SK-N-SH (cell line): ENCODE measurements at regions not wholly inside any gene's neighbourhood (a gene's known extent, or its start where the extent isn't known, plus 50 kb on each side); places are given as distances from the start of the nearest gene placed in this dataset.

Experiments used
- CHD2 ChIP-seq: fragments of 150-350 bp; IDR thresholded peaks from 2 replicates; pipeline ENCODE4 v1.6.1; 2018; ENCODE audit warnings: low read length; ENCODE audit not compliant: partially characterized antibody
- CTCF ChIP-seq: fragments of 200-600 bp; sonication (generic); IDR thresholded peaks from 2 replicates; pipeline ENCODE4 v1.6.1; 2017; ENCODE audit warnings: antibody characterized with exemption, mild to moderate bottlenecking, moderate library complexity
- EZH2phosphoT487 ChIP-seq: fragments of 200-600 bp; sonication (generic); IDR thresholded peaks from 2 replicates; pipeline ENCODE4 v1.6.1; 2017; ENCODE audit warnings: low read depth, mixed run types, mild to moderate bottlenecking, antibody characterized with exemption, moderate library complexity, borderline replicate concordance
- FOSL2 ChIP-seq: IDR thresholded peaks from 2 replicates; pipeline ENCODE4 v1.4.0; 2012; ENCODE audit warnings: low read depth, mild to moderate bottlenecking, moderate library complexity, borderline replicate concordance
- MAX ChIP-seq: IDR thresholded peaks from 2 replicates; pipeline ENCODE4 v1.4.0; 2012; ENCODE audit warnings: low read depth
- MXI1 ChIP-seq: IDR thresholded peaks from 2 replicates; pipeline ENCODE4 v1.6.1; 2012; ENCODE audit warnings: mild to moderate bottlenecking, low read depth, low read length, improper control_type of control experiment
- POLR2AphosphoS5 ChIP-seq: IDR thresholded peaks from 2 replicates; pipeline ENCODE4 v1.6.1; 2012; ENCODE audit warnings: low read depth, low read length
- REST ChIP-seq: IDR thresholded peaks from 2 replicates; pipeline ENCODE4 v1.6.1; 2012; ENCODE audit warnings: mild to moderate bottlenecking, low read depth, low read length, moderate library complexity
- RFX5 ChIP-seq: IDR thresholded peaks from 2 replicates; pipeline ENCODE4 v1.6.1; 2012; ENCODE audit warnings: mild to moderate bottlenecking, improper control_type of control experiment, low read length
- TAF1 ChIP-seq: IDR thresholded peaks from 2 replicates; pipeline ENCODE4 v1.6.1; 2012; ENCODE audit warnings: low read depth, mild to moderate bottlenecking, low read length, moderate library complexity, borderline replicate concordance
- USF1 ChIP-seq: IDR thresholded peaks from 2 replicates; pipeline ENCODE4 v1.4.0; 2012; ENCODE audit warnings: low read depth, borderline replicate concordance
- USF2 ChIP-seq: fragments of 150-350 bp; IDR thresholded peaks from 2 replicates; pipeline ENCODE4 v1.6.1; 2017; ENCODE audit warnings: antibody characterized with exemption, low read length, low read depth, borderline replicate concordance
- ZBTB33 ChIP-seq: IDR thresholded peaks from 2 replicates; pipeline ENCODE4 v1.4.0; 2012; ENCODE audit warnings: low read depth, borderline replicate concordance

- TF ChIP-seq POLR2AphosphoS5 (no peak), CTCF (no peak), EZH2phosphoT487 (no peak), ZBTB33 (no peak), TAF1 (no peak), USF2 (no peak), REST (no peak), RFX5 (no peak), MXI1 (no peak), USF1 (no peak), CHD2 (no peak), FOSL2 (no peak), MAX (no peak)
Observed at GRCh38 chr20:24872291-24873024, 76.6 kb upstream of the CST7 start.
